ENCODE measurements at regions not wholly inside any gene's neighbourhood (a gene's known extent, or its start where the extent isn't known, plus 50 kb on each side); places are given as distances from the start of the nearest gene placed in this dataset.

- TF ChIP-seq CTCF (IDR thresholded peaks at IDR 0.05; ENCODE audit: low read depth, low read length, missing control alignments) = no peak
- DNase-seq (ENCODE audit: extremely low read depth, low read depth) = no peak
- H3K4me3 ChIP-seq (replicated peaks; ENCODE audit: low read depth, low read length) = no peak overlapping the region
Measured at GRCh38 chr12:43111608-43112007, 440.4 kb downstream of the ADAMTS20 start.

- DNase-seq (ENCODE audit: extremely low read depth, low read depth) = no peak
- no peak for TF ChIP-seq CTCF (IDR thresholded peaks at IDR 0.05; ENCODE audit: low read depth, low read length, missing control alignments)
- H3K4me3 ChIP-seq (replicated peaks; ENCODE audit: low read depth, low read length) = no peak overlapping the region
Measured at GRCh38 chr12:43109631-43110345, 442.2 kb downstream of the ADAMTS20 start.

- DNase-seq (ENCODE audit: extremely low read depth, low read depth) = no peak
- H3K4me3 ChIP-seq (replicated peaks; ENCODE audit: low read depth, low read length) = no peak overlapping the region
- TF ChIP-seq CTCF (IDR thresholded peaks at IDR 0.05; ENCODE audit: low read depth, low read length, missing control alignments) = no peak
Measured at GRCh38 chr12:43108656-43109055, 443.3 kb downstream of the ADAMTS20 start.

- TF ChIP-seq CTCF (IDR thresholded peaks at IDR 0.05; ENCODE audit: low read depth, low read length, missing control alignments) = no peak
- no peak for DNase-seq (ENCODE audit: extremely low read depth, low read depth)
Measured at GRCh38 chr12:43107026-43107775, 444.8 kb downstream of the ADAMTS20 start.

GRCh38 chr12:43106355-43106754 is 445.6 kb downstream of the ADAMTS20 start:
- H3K4me3 ChIP-seq (replicated peaks; ENCODE audit: low read depth, low read length) = no peak overlapping the region
- DNase-seq (ENCODE audit: extremely low read depth, low read depth) = no peak
- no peak for TF ChIP-seq CTCF (IDR thresholded peaks at IDR 0.05; ENCODE audit: low read depth, low read length, missing control alignments)

More at GRCh38 chr12:43107026-43107775, 444.8 kb downstream of the ADAMTS20 start:
- no peak overlapping the region for H3K4me3 ChIP-seq (replicated peaks; ENCODE audit: low read depth, low read length)

GRCh38 chr12:43105426-43105981 is 446.5 kb downstream of the ADAMTS20 start:
- no peak for TF ChIP-seq CTCF (IDR thresholded peaks at IDR 0.05; ENCODE audit: low read depth, low read length, missing control alignments)
- no peak overlapping the region for H3K4me3 ChIP-seq (replicated peaks; ENCODE audit: low read depth, low read length)

More at GRCh38 chr12:43105426-43105981, 446.5 kb downstream of the ADAMTS20 start:
- no peak for DNase-seq (ENCODE audit: extremely low read depth, low read depth)
